OCI-LY7 (cell line): ENCODE measurements at regions not wholly inside any gene's neighbourhood (a gene's known extent, or its start where the extent isn't known, plus 50 kb on each side); places are given as distances from the start of the nearest gene placed in this dataset.

Experiments
- BruUV-seq: library from RNA; stranded (reverse); fragments of 400-500 nt; replicated peaks from 2 replicates; lab custom pipeline; 2021; lab: Mats Ljungman, UMichigan
- CTCF ChIA-PET: fragments of 300-600 bp; sonication (Branson Sonifier 250); formaldehyde crosslinking; loops from one replicate; lab custom pipeline; 2022; ENCODE audit warnings: antibody characterized with exemption; ENCODE audit not compliant: unreplicated experiment; lab: Charles Lee
- POLR2A ChIA-PET: fragments of 300-600 bp; sonication (Branson Sonifier 250); formaldehyde crosslinking; loops from one replicate; lab custom pipeline; 2022; ENCODE audit warnings: antibody characterized with exemption; lab: Charles Lee
- DNase-seq: peaks from one replicate; pipeline ENCODE4 v3.0.0-alpha.2; 2015; ENCODE audit warnings: low spot score
- H2AFZ ChIP-seq: fragments of 200-600 bp; sonication (generic), shearing (Covaris generic); 2 replicates; pipeline ENCODE4 v1.6.1; 2014; ENCODE audit warnings: mild to moderate bottlenecking, antibody characterized with exemption, low read length, moderate library complexity
- H3K27ac ChIP-seq: fragments of 200-600 bp; sonication (generic); 2 replicates; pipeline ENCODE4 v1.5.1; 2014; ENCODE audit warnings: mixed run types, low read depth, mild to moderate bottlenecking, moderate library complexity, low read length, inconsistent platforms; ENCODE audit not compliant: poor library complexity, severe bottlenecking
- H3K36me3 ChIP-seq: fragments of 200-600 bp; sonication (generic); 2 replicates; pipeline ENCODE4 v1.6.1; 2014; ENCODE audit warnings: mild to moderate bottlenecking, antibody characterized with exemption, low read length, moderate library complexity, mixed read lengths; ENCODE audit not compliant: insufficient read depth
- H3K4me1 ChIP-seq: fragments of 200-600 bp; sonication (generic); 2 replicates; pipeline ENCODE4 v1.5.1; 2014; ENCODE audit warnings: mild to moderate bottlenecking, low read length; ENCODE audit not compliant: insufficient read depth, poor library complexity, severe bottlenecking
- H3K4me2 ChIP-seq: fragments of 200-600 bp; sonication (generic); 2 replicates; pipeline ENCODE4 v1.6.1; 2014; ENCODE audit warnings: mild to moderate bottlenecking, low read length
- H3K4me3 ChIP-seq: fragments of 200-600 bp; sonication (generic); 2 replicates; pipeline ENCODE4 v1.5.1; 2014; ENCODE audit warnings: mild to moderate bottlenecking, low read depth, low read length; ENCODE audit not compliant: poor library complexity, severe bottlenecking
- H3K79me2 ChIP-seq: fragments of 200-600 bp; sonication (generic); 2 replicates; pipeline ENCODE4 v1.6.1; 2016; ENCODE audit warnings: low read depth, mild to moderate bottlenecking, low read length, moderate library complexity, mixed read lengths; ENCODE audit not compliant: insufficient read depth
- H3K9me2 ChIP-seq: fragments of 200-600 bp; sonication (generic); 2 replicates; pipeline ENCODE4 v1.6.1; 2016; ENCODE audit warnings: mild to moderate bottlenecking, low read length, mixed read lengths; ENCODE audit not compliant: insufficient read depth
- H3K9me3 ChIP-seq: fragments of 200-600 bp; sonication (generic); 2 replicates; pipeline ENCODE4 v1.6.1; 2014; ENCODE audit warnings: mild to moderate bottlenecking, mixed run types, low read length, mixed read lengths
- H4K20me1 ChIP-seq: fragments of 200-600 bp; sonication (generic); 2 replicates; pipeline ENCODE4 v1.6.1; 2014; ENCODE audit warnings: mild to moderate bottlenecking, antibody characterized with exemption, low read length, moderate library complexity, mixed read lengths; ENCODE audit not compliant: insufficient read depth
- CTCF ChIP-seq: fragments of 200-600 bp; sonication (generic); conservative IDR thresholded peaks from 2 replicates; pipeline ENCODE4 v1.5.1; 2014; ENCODE audit warnings: mild to moderate bottlenecking, antibody characterized with exemption, low read length, moderate library complexity, mixed read lengths
- EZH2phosphoT487 ChIP-seq: fragments of 200-600 bp; sonication (generic); IDR thresholded peaks from 2 replicates; pipeline ENCODE4 v1.6.1; 2018; ENCODE audit warnings: low read depth, borderline replicate concordance, mild to moderate bottlenecking, mixed run types, antibody characterized with exemption, low read length, moderate library complexity, mixed read lengths
- intact Hi-C: fragments of 100-400 bp; cut with micrococcal nuclease; formaldehyde crosslinking; loops from one replicate; pipeline ENCODE4 v1.10.0; 2022; ENCODE audit not compliant: unreplicated experiment

- POLR2A ChIA-PET: interaction anchor here (0.5 to 0.6 kb wide), 4 partner anchors 43 to 392 kb away, joined by 3 to 6 read pairs (median 3); no protein-coding TSS in a partner anchor
Observed at GRCh38 chr1:67482733-67483482, 52.7 kb upstream of the SERBP1 start.

GRCh38 chr1:67484492-67484891 lies 54.3 kb upstream of the SERBP1 start:
- BruUV-seq: no TSS peak

More at GRCh38 chr1:67482733-67483482, 52.7 kb upstream of the SERBP1 start:
- Histone ChIP-seq H3K36me3 (no peaks in the 10 kb centered on the region), H3K4me2 (no peak overlapping the region), H4K20me1 (no peaks in the 10 kb centered on the region), H3K4me3 (no peak overlapping the region), H3K79me2 (no peaks in the 10 kb centered on the region), H2AFZ (no peak overlapping the region), H3K4me1 (no peaks in the 10 kb centered on the region), H3K9me3 (no peaks in the 10 kb centered on the region), H3K27ac (no peak overlapping the region), H3K9me2 (no peaks in the 10 kb centered on the region)
- CTCF ChIA-PET: no interaction called here
- intact Hi-C loops: no loop called here
- no TSS peak for BruUV-seq
- no peak for DNase-seq
- TF ChIP-seq CTCF (no peak), EZH2phosphoT487 (no peak)

More at GRCh38 chr1:67484492-67484891, 54.3 kb upstream of the SERBP1 start:
- ChIA-PET CTCF (no interaction called here), POLR2A (interaction anchor here (0.6 to 0.7 kb wide), 2 partner anchors 197 to 662 kb away, joined by 3 read pairs; no protein-coding TSS in a partner anchor)
- intact Hi-C loops: no loop called here
- TF ChIP-seq EZH2phosphoT487 (no peak), CTCF (no peak)
- H3K9me3 ChIP-seq: no peaks in the 10 kb centered on the region
- no peak overlapping the region for H2AFZ ChIP-seq
- no peaks in the 10 kb centered on the region for H3K9me2 ChIP-seq
- H3K27ac ChIP-seq: no peak overlapping the region
- no peaks in the 10 kb centered on the region for H3K79me2 ChIP-seq
- DNase-seq: no peak
- H4K20me1 ChIP-seq: no peaks in the 10 kb centered on the region
- H3K4me1 ChIP-seq: no peaks in the 10 kb centered on the region
- H3K4me3 ChIP-seq: no peak overlapping the region
- H3K4me2 ChIP-seq: no peak overlapping the region
- no peaks in the 10 kb centered on the region for H3K36me3 ChIP-seq
